Ovary (tissue), 7 donors: ENCODE measurements at regions not wholly inside any gene's neighbourhood (a gene's known extent, or its start where the extent isn't known, plus 50 kb on each side); places are given as distances from the start of the nearest gene placed in this dataset.

Source experiments
- DNase-seq, 5 donors: peaks; one replicate each; pipeline ENCODE4 v3.0.0-alpha.2; 2019 to 2020
- H3K27ac ChIP-seq, 2 donors: fragments of 200-600 bp; one replicate each; pipeline versions ENCODE4 v1.5.1 to v1.8.0; 2019 to 2022
- H3K27me3 ChIP-seq: fragments of 200-600 bp; one replicate; pipeline ENCODE4 v1.8.0; 2022
- H3K36me3 ChIP-seq: fragments of 200-600 bp; sonication (generic); one replicate; pipeline ENCODE4 v1.5.1; 2019
- H3K4me1 ChIP-seq: one replicate; pipeline ENCODE4 v1.8.1; 2013; ENCODE audit warnings: mild to moderate bottlenecking, moderate library complexity; ENCODE audit not compliant: insufficient read depth
- H3K4me3 ChIP-seq: fragments of 200-600 bp; sonication (generic); one replicate; pipeline ENCODE4 v1.5.1; 2017
- H3K9me3 ChIP-seq, 2 donors: fragments of 200-600 bp in 1 of 2; sonication (generic) in 1 of 2; one replicate each; pipeline versions ENCODE4 v1.5.1 to v1.8.1; 2013 to 2019; ENCODE audit warnings: mild to moderate bottlenecking in 1 of 2, moderate library complexity in 1 of 2
- CTCF ChIP-seq, 3 donors: fragments of 450-650 bp in 2 of 3; fragments of 200-600 bp in 1 of 3; IDR thresholded peaks; one replicate each; pipeline versions ENCODE4 v1.5.1 to v1.8.0; 2016 to 2022; ENCODE audit warnings: antibody characterized with exemption in 3 of 3, mild to moderate bottlenecking in 1 of 3
- EP300 ChIP-seq: sonication (generic); formaldehyde crosslinking; IDR thresholded peaks from one replicate; pipeline ENCODE4 v1.6.1; 2017; ENCODE audit warnings: antibody characterized with exemption
- POLR2A ChIP-seq: fragments of 450-650 bp; IDR thresholded peaks from one replicate; pipeline ENCODE4 v1.6.1; 2017; ENCODE audit warnings: antibody characterized with exemption, mild to moderate bottlenecking, moderate library complexity
- WGBS, 3 donors: extraction: QIAGEN DNeasy Blood & Tissue Kit in 1 of 3; methylation state at CpG; one replicate each; pipeline versions ENCODE4 v1.1.5 to v1.1.7; 2013 to 2017; 5-methylcytosine and 5-hydroxymethylcytosine counted together
- intact Hi-C, 4 donors: fragments of 100-400 bp; cut with DNase I; formaldehyde crosslinking; loops; one replicate each; pipeline versions ENCODE4 v1.11.0 to v1.15.1; 2022 to 2023
- donor health status: DM: no; HTN: no; CAD: no; lungs with moderate emphysema.
- donor health status: DM: no; HTN: no; CAD: no.
- donor health status: Bipolar disorder and iron deficiency.
- donor health status: DM: no; HTN: no; CAD: no.
- donor health status: DM: yes; HTN: yes; CAD: no.

DNA sequence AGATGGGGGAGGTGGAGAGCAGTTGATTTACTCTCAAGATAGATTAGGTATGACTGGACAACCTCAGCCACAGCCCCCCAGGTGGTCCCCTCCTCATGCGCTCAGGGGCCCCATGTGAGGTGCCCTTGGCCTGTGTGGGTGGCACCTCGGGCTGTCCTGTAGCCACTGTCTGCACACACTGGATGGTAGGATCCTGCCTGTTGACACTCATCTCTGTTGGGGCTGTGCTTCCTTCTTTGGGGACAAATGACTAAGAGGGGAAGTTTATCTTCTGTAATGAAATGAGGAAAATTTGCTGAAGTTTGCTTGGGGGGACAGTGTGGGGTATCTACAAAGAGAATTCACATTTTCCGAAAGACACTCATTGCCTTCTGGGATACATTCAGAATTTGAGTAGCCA is 53.6 kb upstream of the ANTXRL start:
- Histone ChIP-seq H3K4me1 (no peaks in the 10 kb centered on the region), H3K27ac (no peak overlapping the region), H3K27me3 (no peaks in the 10 kb centered on the region), H3K36me3 (no peaks in the 10 kb centered on the region), H3K4me3 (no peak overlapping the region), H3K9me3 (no peaks in the 10 kb centered on the region)
- intact Hi-C loops, result no loop called here
- 66 to 77% (median 71%) methylated on average over 3 of the region's 3 CpGs for WGBS, 3 donors
- no peak for DNase-seq
- TF ChIP-seq EP300 (no peak), POLR2A (no peak), CTCF (IDR thresholded peaks at IDR 0.05) (no peak)

- intact Hi-C loops, result no loop called here
- Histone ChIP-seq H3K36me3 (no peaks in the 10 kb centered on the region), H3K27me3 (no peaks in the 10 kb centered on the region), H3K4me3 (no peak overlapping the region), H3K9me3 (no peaks in the 10 kb centered on the region), H3K4me1 (no peaks in the 10 kb centered on the region), H3K27ac (no peak overlapping the region)
- TF ChIP-seq CTCF (IDR thresholded peaks at IDR 0.05) (no peak), POLR2A (no peak), EP300 (no peak)
- no peak for DNase-seq
- WGBS, 3 donors, result 74 to 86% (median 76%) methylated on average over 3 of the region's 3 CpGs
Measured at GRCh38 chr10:46234026-46234425, 52.8 kb upstream of the ANTXRL start.

- Histone ChIP-seq H3K27ac (no peak overlapping the region), H3K4me3 (no peak overlapping the region), H3K9me3 (no peaks in the 10 kb centered on the region), H3K4me1 (no peaks in the 10 kb centered on the region), H3K36me3 (no peaks in the 10 kb centered on the region), H3K27me3 (no peaks in the 10 kb centered on the region)
- intact Hi-C loops, result no loop called here
- 81 to 91% (median 85%) methylated on average over 10 of the region's 10 CpGs for WGBS, 3 donors
- TF ChIP-seq EP300, result no peak
- DNase-seq, result peak in 1 of 5 donors; percentile 11
Measured at GRCh38 chr10:46234431-46235060, 52.3 kb upstream of the ANTXRL start.

DNA sequence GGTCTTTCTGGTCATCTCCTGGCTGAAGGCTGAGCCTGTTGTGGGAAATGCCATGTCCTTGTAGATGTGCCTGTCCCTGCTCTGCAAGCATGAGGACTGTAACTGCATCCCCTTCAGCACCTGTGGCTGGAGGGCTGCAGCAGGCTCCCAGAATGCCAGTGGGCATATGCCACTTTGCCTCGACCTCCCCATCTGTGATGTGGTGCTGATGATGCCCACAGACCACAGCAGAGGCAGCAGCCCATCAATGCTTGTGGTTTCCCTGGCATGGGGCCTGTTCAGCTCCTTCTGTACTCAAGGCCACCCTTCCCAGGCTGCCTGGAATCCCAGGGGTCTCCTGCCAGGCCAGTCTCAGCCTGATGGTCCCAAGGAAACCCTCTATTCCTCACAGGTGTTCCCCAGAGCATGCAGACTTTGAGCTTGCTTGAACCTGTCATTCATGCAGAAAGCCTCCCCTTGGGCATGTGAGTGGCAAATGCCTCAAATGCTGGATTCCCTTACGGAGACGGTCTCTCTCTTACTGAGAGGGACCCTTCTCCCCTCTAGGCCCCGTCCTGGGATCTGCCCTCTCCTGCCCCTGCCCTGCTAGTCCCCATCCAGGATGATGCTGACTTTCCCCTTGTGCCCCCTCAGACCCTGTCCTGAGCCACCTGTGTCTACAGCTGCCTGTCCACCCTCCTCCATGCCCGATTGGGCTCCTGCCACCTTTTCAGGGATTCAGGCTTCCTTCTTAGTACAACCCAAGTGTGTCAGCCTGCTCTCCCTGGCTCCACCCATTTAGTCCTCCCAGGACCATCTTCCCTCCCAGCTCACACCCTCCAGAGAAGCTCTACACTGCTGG is 50.9 kb upstream of the ANTXRL start:
- Histone ChIP-seq H3K4me3 (no peak overlapping the region), H3K9me3 (no peaks in the 10 kb centered on the region), H3K36me3 (no peaks in the 10 kb centered on the region), H3K27me3 (no peaks in the 10 kb centered on the region), H3K27ac (no peak overlapping the region), H3K4me1 (no peaks in the 10 kb centered on the region)
- intact Hi-C loops, result no loop called here
- TF ChIP-seq POLR2A (no peak), EP300 (no peak), CTCF (IDR thresholded peaks at IDR 0.05) (no peak)
- WGBS, 3 donors, result 74 to 87% (median 84%) methylated on average over 5 of the region's 5 CpGs
- no peak for DNase-seq

GRCh38 chr10:46236546-46236887 is 50.3 kb upstream of the ANTXRL start:
- H3K9me3 ChIP-seq, result no peaks in the 10 kb centered on the region
- no peaks in the 10 kb centered on the region for H3K4me1 ChIP-seq
- TF ChIP-seq CTCF (IDR thresholded peaks at IDR 0.05), result no peak
- TF ChIP-seq POLR2A, result no peak
- TF ChIP-seq EP300, result no peak
- H3K36me3 ChIP-seq, result no peaks in the 10 kb centered on the region
- intact Hi-C loops, result no loop called here
- H3K4me3 ChIP-seq, result no peak overlapping the region
- no peaks in the 10 kb centered on the region for H3K27me3 ChIP-seq
- no peak for DNase-seq
- 81 to 94% (median 91%) methylated on average over 2 of the region's 2 CpGs for WGBS, 3 donors
- H3K27ac ChIP-seq, result no peak overlapping the region
